Retinal pigment epithelial cell (primary cell): ENCODE measurements at regions not wholly inside any gene's neighbourhood (a gene's known extent, or its start where the extent isn't known, plus 50 kb on each side); places are given as distances from the start of the nearest gene placed in this dataset.

Experiments used
- DNase-seq: peaks from one replicate; pipeline ENCODE4 v3.0.0-alpha.2; 2010; ENCODE audit warnings: low read depth
- H3K4me3 ChIP-seq: 2 replicates; pipeline ENCODE4 v1.5.1; 2011; ENCODE audit warnings: mild to moderate bottlenecking, low read length, control low read depth, moderate library complexity
- TF ChIP-seq, protein P1 (sequence below): conservative IDR thresholded peaks from 2 replicates; pipeline ENCODE4 v1.5.1; 2011; ENCODE audit warnings: low read depth, low read length, control low read depth, inconsistent platforms

DNA sequence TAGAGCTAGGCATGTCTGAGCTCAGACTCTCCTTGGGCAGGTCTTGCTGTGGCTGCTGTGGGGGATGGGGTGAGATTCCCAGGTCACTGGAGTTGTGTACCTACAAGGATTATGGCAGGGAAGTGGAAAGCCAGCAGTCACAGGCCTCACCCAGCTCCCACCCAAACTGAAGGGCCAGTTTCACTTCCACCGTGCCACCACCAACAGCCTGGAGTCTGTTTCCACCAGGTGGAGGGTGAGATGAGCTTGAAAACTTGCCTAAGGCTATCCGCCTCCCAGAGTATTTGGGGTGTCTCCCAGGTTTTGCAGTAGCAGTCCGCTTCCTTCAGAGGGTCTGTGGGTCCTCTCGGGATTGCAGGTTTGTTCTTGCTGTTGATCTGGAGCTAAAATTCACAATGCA is 327.7 kb downstream of the PTPRC start:
- H3K4me3 ChIP-seq, result no peak overlapping the region
- TF ChIP-seq, protein P1, sequence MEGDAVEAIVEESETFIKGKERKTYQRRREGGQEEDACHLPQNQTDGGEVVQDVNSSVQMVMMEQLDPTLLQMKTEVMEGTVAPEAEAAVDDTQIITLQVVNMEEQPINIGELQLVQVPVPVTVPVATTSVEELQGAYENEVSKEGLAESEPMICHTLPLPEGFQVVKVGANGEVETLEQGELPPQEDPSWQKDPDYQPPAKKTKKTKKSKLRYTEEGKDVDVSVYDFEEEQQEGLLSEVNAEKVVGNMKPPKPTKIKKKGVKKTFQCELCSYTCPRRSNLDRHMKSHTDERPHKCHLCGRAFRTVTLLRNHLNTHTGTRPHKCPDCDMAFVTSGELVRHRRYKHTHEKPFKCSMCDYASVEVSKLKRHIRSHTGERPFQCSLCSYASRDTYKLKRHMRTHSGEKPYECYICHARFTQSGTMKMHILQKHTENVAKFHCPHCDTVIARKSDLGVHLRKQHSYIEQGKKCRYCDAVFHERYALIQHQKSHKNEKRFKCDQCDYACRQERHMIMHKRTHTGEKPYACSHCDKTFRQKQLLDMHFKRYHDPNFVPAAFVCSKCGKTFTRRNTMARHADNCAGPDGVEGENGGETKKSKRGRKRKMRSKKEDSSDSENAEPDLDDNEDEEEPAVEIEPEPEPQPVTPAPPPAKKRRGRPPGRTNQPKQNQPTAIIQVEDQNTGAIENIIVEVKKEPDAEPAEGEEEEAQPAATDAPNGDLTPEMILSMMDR, result no peak

DNA sequence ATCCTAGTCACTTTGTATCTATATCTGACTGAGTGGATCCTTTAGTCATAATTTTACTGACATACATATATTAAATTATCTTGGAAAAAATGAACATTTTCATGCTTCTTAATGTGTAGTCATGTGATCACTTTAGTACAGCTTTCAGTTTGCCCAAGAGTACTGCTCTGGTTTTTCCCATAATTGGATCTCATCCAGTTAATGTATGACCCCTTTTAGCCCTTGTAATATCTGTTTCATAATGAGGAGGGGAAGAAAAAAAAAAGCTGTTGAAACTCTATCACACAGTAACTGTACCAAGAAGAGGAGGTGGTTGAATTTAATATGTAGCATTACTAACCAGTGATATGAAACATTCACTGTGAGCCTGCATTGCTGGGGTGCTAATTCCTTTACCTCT is 328.7 kb downstream of the PTPRC start:
- no peak for DNase-seq
- H3K4me3 ChIP-seq, result no peak overlapping the region
- TF ChIP-seq, protein P1, result no peak

More for the DNA sequence above, 327.7 kb downstream of the PTPRC start:
- no peak for DNase-seq

DNA sequence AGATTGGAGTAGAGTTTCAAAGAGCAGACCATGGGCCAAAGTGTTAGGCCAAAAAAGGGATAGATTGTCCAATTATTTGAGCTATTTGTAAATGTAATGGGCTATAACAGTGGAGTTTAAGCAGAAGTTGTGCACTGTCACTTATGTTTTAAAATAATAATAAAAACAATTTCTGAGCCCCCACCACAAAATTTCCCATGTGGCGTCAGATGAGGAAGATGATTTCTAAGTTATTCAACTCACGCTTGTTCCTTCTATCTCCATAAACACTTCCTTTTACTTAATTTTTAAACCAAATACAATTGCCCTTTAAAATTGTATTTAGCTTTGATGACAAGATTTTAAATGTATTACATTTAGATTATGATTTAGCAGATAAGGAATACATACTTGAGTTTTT is 330.0 kb downstream of the PTPRC start:
- DNase-seq, result no peak
- TF ChIP-seq, protein P1, result no peak
- H3K4me3 ChIP-seq, result no peak overlapping the region

DNA sequence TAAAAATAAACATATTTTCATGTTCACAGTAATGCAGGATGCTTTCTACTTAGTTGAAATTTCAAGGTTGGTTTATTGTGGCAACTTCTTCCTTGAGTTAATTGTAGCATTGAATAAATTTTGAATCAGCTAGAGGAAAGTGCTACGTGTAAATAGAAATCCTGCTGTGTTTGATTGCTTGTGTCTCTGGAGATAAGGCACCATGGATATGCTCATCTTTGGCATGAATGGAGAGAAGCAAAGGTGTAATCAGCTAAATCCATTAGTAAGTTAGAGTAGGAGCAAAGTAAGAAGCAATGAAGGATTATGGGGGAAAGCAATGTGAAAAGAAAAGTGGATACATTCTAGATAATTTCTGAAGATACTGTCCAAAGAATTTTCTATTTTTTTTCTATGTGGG is 331.1 kb downstream of the PTPRC start:
- H3K4me3 ChIP-seq, result no peak overlapping the region
- no peak for DNase-seq
- TF ChIP-seq, protein P1, result no peak

DNA sequence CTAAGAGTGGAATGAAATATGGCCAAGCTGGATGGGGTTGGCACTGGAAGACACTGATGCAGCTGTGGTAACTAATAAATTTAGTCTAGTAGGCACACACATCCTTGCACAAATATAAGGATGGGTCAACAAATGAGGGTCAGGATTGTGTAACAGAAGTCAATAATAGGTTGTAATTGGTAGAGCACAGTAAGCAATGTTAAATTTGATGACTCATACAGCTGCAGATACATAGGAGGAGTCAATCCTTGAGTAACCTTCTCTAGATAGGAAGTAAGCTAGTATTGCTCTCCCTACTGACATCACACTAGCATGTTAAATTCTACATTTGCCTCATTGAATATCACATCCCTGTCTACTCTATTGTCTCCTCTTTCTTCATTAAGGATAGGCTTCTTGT is 332.1 kb downstream of the PTPRC start:
- TF ChIP-seq, protein P1, result no peak
- no peak overlapping the region for H3K4me3 ChIP-seq
- DNase-seq, result no peak

DNA sequence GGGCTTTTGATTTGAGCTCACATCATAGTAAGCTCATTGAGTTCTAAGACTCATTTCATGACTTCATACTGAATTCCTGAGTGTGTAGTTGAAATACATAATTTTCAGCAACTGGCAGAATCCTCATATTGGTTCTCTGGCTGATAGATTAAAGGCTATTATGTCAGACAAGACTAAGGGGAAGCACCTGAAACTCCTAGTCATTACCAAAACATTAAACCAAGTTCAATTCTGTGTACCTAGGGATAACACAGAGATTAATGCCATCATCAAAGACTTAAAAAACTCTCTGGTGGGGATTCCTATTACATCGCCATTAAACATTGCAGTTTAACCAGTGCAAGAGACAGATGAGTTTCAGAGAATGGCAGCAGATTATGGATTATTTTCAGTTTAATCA is 339.1 kb downstream of the PTPRC start:
- TF ChIP-seq, protein P1, result no peak
- no peak overlapping the region for H3K4me3 ChIP-seq
- DNase-seq, result no peak

DNA sequence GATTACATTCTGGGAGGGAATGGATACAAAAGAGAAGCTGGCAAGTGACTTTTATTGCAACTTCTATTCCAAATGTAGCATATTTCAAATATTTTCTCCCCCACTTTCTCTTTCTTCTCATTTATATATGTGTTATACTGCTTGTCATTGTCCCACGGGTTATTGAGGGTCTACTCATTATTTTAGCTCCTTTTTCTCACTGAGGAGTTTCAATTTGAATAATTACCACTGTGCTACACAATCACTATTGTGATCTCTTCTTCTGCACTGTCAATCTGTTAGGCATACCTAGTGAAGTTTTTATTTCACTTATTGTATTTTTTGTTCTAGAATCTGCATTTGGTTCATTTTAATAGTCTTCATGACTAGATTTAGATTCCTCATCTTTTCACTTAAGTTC is 339.7 kb downstream of the PTPRC start:
- no peak overlapping the region for H3K4me3 ChIP-seq
- DNase-seq, result no peak

More for the DNA sequence above, 339.7 kb downstream of the PTPRC start:
- TF ChIP-seq, protein P1, result no peak
